Liver (tissue), 8 donors: ENCODE measurements at regions not wholly inside any gene's neighbourhood (a gene's known extent, or its start where the extent isn't known, plus 50 kb on each side); places are given as distances from the start of the nearest gene placed in this dataset.

ENCODE experiments used
- DNase-seq: peaks from one replicate; pipeline ENCODE4 v3.0.0-alpha.2; 2017; ENCODE audit warnings: low spot score
- H3K27ac ChIP-seq, 2 donors: one replicate each; pipeline ENCODE4 v1.7.0; 2013; ENCODE audit warnings: inconsistent platforms in 2 of 2, low read length in 2 of 2, control low read depth in 1 of 2, low read depth in 1 of 2, mild to moderate bottlenecking in 1 of 2
- H3K27me3 ChIP-seq, 4 donors: one replicate each; pipeline versions ENCODE4 v1.6.1 to v1.7.0; 2013; ENCODE audit warnings: low read length in 3 of 4, inconsistent platforms in 1 of 4, mild to moderate bottlenecking in 1 of 4, moderate library complexity in 1 of 4; ENCODE audit not compliant: control insufficient read depth in 4 of 4, insufficient read depth in 4 of 4
- H3K36me3 ChIP-seq, 4 donors: one replicate each; pipeline versions ENCODE4 v1.6.1 to v1.7.0; 2013; ENCODE audit warnings: low read length in 3 of 4, mild to moderate bottlenecking in 3 of 4, low read depth in 1 of 4, moderate library complexity in 1 of 4; ENCODE audit not compliant: control insufficient read depth in 4 of 4, insufficient read depth in 3 of 4
- H3K4me1 ChIP-seq, 4 donors: one replicate each; pipeline versions ENCODE4 v1.6.1 to v1.7.0; 2013; ENCODE audit warnings: low read length in 3 of 4, mild to moderate bottlenecking in 3 of 4, moderate library complexity in 1 of 4; ENCODE audit not compliant: control insufficient read depth in 4 of 4, insufficient read depth in 4 of 4
- H3K4me3 ChIP-seq, 3 donors: one replicate each; pipeline versions ENCODE4 v1.6.1 to v1.7.0; 2013; ENCODE audit warnings: low read length in 3 of 3, control low read depth in 1 of 3, low read depth in 1 of 3, mild to moderate bottlenecking in 1 of 3
- H3K9ac ChIP-seq, 2 donors: one replicate each; pipeline ENCODE4 v1.7.0; 2013; ENCODE audit warnings: low read length in 2 of 2, mild to moderate bottlenecking in 2 of 2, moderate library complexity in 2 of 2, control low read depth in 1 of 2, low read depth in 1 of 2
- H3K9me3 ChIP-seq, 4 donors: one replicate each; pipeline versions ENCODE4 v1.6.1 to v1.7.0; 2013; ENCODE audit warnings: low read length in 3 of 4; ENCODE audit not compliant: control insufficient read depth in 4 of 4
- ATF3 ChIP-seq: IDR thresholded peaks from 2 replicates; pipeline ENCODE4 v1.6.1; 2016; ENCODE audit warnings: antibody characterized with exemption
- CTCF ChIP-seq: fragments of 150-350 bp; IDR thresholded peaks from 2 replicates; pipeline ENCODE4 v1.5.1; 2017; ENCODE audit warnings: improper control_type of control experiment, low read depth, low read length; ENCODE audit not compliant: missing input control
- EGR1 ChIP-seq, 2 donors: IDR thresholded peaks; 2 replicates each; pipeline ENCODE4 v1.6.1; 2016 to 2018; ENCODE audit warnings: antibody characterized with exemption in 2 of 2, low read depth in 2 of 2
- FOXA1 ChIP-seq: IDR thresholded peaks from 2 replicates; pipeline ENCODE4 v1.6.1; 2016; ENCODE audit warnings: antibody characterized with exemption
- FOXA2 ChIP-seq: IDR thresholded peaks from 2 replicates; pipeline ENCODE4 v1.6.1; 2016; ENCODE audit warnings: antibody characterized with exemption
- GABPA ChIP-seq, 2 donors: IDR thresholded peaks in 1 of 2; conservative IDR thresholded peaks in 1 of 2; 2 replicates each; pipeline ENCODE4 v1.6.1; 2016; ENCODE audit warnings: antibody characterized with exemption in 2 of 2, mild to moderate bottlenecking in 1 of 2, moderate library complexity in 1 of 2
- HNF4A ChIP-seq, 2 donors: conservative IDR thresholded peaks; 2 replicates each; pipeline ENCODE4 v1.6.1; 2016; ENCODE audit warnings: antibody characterized with exemption in 2 of 2, mild to moderate bottlenecking in 2 of 2
- HNF4G ChIP-seq: IDR thresholded peaks from 2 replicates; pipeline ENCODE4 v1.6.1; 2016; ENCODE audit warnings: antibody characterized with exemption
- JUND ChIP-seq, 2 donors: IDR thresholded peaks; 2 replicates each; pipeline ENCODE4 v1.6.1; 2016; ENCODE audit warnings: antibody characterized with exemption in 2 of 2
- MAX ChIP-seq: IDR thresholded peaks from 2 replicates; pipeline ENCODE4 v1.6.1; 2016; ENCODE audit warnings: antibody characterized with exemption
- NR2F2 ChIP-seq: IDR thresholded peaks from 2 replicates; pipeline ENCODE4 v1.6.1; 2016; ENCODE audit warnings: antibody characterized with exemption
- RAD21 ChIP-seq, 2 donors: IDR thresholded peaks; 2 replicates each; pipeline ENCODE4 v1.6.1; 2016; ENCODE audit warnings: antibody characterized with exemption in 2 of 2, mild to moderate bottlenecking in 2 of 2
- REST ChIP-seq: IDR thresholded peaks from 2 replicates; pipeline ENCODE4 v1.6.1; 2016; ENCODE audit warnings: antibody characterized with exemption, mild to moderate bottlenecking
- RXRA ChIP-seq, 2 donors: IDR thresholded peaks; 2 replicates each; pipeline ENCODE4 v1.6.1; 2017 to 2018; ENCODE audit warnings: antibody characterized with exemption in 2 of 2, mild to moderate bottlenecking in 1 of 2
- SP1 ChIP-seq: IDR thresholded peaks from 2 replicates; pipeline ENCODE4 v1.6.1; 2018; ENCODE audit warnings: antibody characterized with exemption, mild to moderate bottlenecking
- TAF1 ChIP-seq: conservative IDR thresholded peaks from 2 replicates; pipeline ENCODE4 v1.6.1; 2016; ENCODE audit warnings: antibody characterized with exemption, mild to moderate bottlenecking
- YY1 ChIP-seq: IDR thresholded peaks from 2 replicates; pipeline ENCODE4 v1.6.1; 2016; ENCODE audit warnings: antibody characterized with exemption, mild to moderate bottlenecking
- ZBTB33 ChIP-seq: IDR thresholded peaks from 2 replicates; pipeline ENCODE4 v1.6.1; 2016; ENCODE audit warnings: antibody characterized with exemption
- WGBS: extraction: QIAGEN DNeasy Blood & Tissue Kit; methylation state at CpG from one replicate; pipeline ENCODE4 v1.1.7; 2013; 5-methylcytosine and 5-hydroxymethylcytosine counted together
- donor health status: healthy.
- donor health status: healthy.
- donor health status: healthy.
- donor health status: healthy.
- donor health status: healthy.

- Histone ChIP-seq H3K9me3 (peaks cover 0 to 3% (median under 1%) of the 10 kb centered on the region in 4 donors), H3K4me1 (no peaks in the 10 kb centered on the region), H3K9ac (no peak overlapping the region), H3K4me3 (no peak overlapping the region), H3K27me3 (peaks cover 0 to 3% (median 0%) of the 10 kb centered on the region in 4 donors), H3K27ac (no peak overlapping the region), H3K36me3 (no peaks in the 10 kb centered on the region)
- 86% methylated on average over 9 of the region's 9 CpGs for WGBS
- TF ChIP-seq SP1 (no peak), ATF3 (no peak), REST (no peak), JUND (IDR thresholded peaks at IDR 0.05) (no peak), TAF1 (no peak), FOXA2 (no peak), YY1 (no peak), ZBTB33 (no peak), CTCF (no peak), HNF4A (conservative IDR thresholded peaks at IDR 0.05) (no peak), FOXA1 (no peak)
- no peak for DNase-seq
Observed at GRCh38 chr9:92176068-92176799, 61.0 kb upstream of the SPTLC1 start.

GRCh38 chr9:92175441-92175840 is 60.2 kb upstream of the SPTLC1 start:
- Histone ChIP-seq H3K36me3 (no peaks in the 10 kb centered on the region), H3K9me3 (peaks cover 0 to 3% (median under 1%) of the 10 kb centered on the region in 4 donors), H3K27me3 (peaks cover 0 to 3% (median 0%) of the 10 kb centered on the region in 4 donors), H3K27ac (no peak overlapping the region), H3K4me1 (no peaks in the 10 kb centered on the region), H3K9ac (no peak overlapping the region), H3K4me3 (no peak overlapping the region)
- no peak for DNase-seq
- TF ChIP-seq RAD21 (IDR thresholded peaks at IDR 0.05) (no peak), YY1 (no peak), TAF1 (no peak), RXRA (IDR thresholded peaks at IDR 0.05) (no peak), GABPA (IDR thresholded peaks at IDR 0.05 in 1 of 2, conservative IDR thresholded peaks at IDR 0.05 in 1 of 2) (no peak), MAX (no peak), NR2F2 (no peak), FOXA1 (no peak), HNF4G (no peak), CTCF (no peak), EGR1 (IDR thresholded peaks at IDR 0.05; ENCODE audit: low read depth in 2 of 2) (no peak), HNF4A (conservative IDR thresholded peaks at IDR 0.05) (no peak), ATF3 (no peak), SP1 (no peak), JUND (IDR thresholded peaks at IDR 0.05) (no peak), ZBTB33 (no peak)
- 89% methylated on average over 2 of the region's 2 CpGs for WGBS
